SK-N-SH (cell line): ENCODE measurements at regions not wholly inside any gene's neighbourhood (a gene's known extent, or its start where the extent isn't known, plus 50 kb on each side); places are given as distances from the start of the nearest gene placed in this dataset.

Source experiments
- CTCF ChIP-seq: fragments of 200-600 bp; sonication (generic); IDR thresholded peaks from 2 replicates; pipeline ENCODE4 v1.6.1; 2017; ENCODE audit warnings: antibody characterized with exemption, mild to moderate bottlenecking, moderate library complexity
- EP300 ChIP-seq, 2 experiments: IDR thresholded peaks; 2 replicates each; pipeline versions ENCODE4 v1.4.0 to v1.6.1; 2012; ENCODE audit warnings: borderline replicate concordance in 1 of 2, low read depth in 1 of 2, low read length in 1 of 2
- RAD21 ChIP-seq: IDR thresholded peaks from 2 replicates; pipeline ENCODE4 v1.6.1; 2012; ENCODE audit warnings: mild to moderate bottlenecking, low read length
- RXRA ChIP-seq: IDR thresholded peaks from 2 replicates; pipeline ENCODE4 v1.4.0; 2012; ENCODE audit warnings: low read depth, mild to moderate bottlenecking, borderline replicate concordance
- SIN3A ChIP-seq: IDR thresholded peaks from 2 replicates; pipeline ENCODE4 v1.6.1; 2012; ENCODE audit warnings: low read depth, mild to moderate bottlenecking, low read length, moderate library complexity, borderline replicate concordance
- TAF1 ChIP-seq: IDR thresholded peaks from 2 replicates; pipeline ENCODE4 v1.6.1; 2012; ENCODE audit warnings: low read depth, mild to moderate bottlenecking, low read length, moderate library complexity, borderline replicate concordance
- YY1 ChIP-seq: IDR thresholded peaks from 2 replicates; pipeline ENCODE4 v1.4.0; 2012; ENCODE audit warnings: low read depth, mild to moderate bottlenecking
- TF ChIP-seq, protein P1 (sequence below): fragments of 150-350 bp; IDR thresholded peaks from 2 replicates; pipeline ENCODE4 v1.6.1; 2017; ENCODE audit warnings: antibody characterized with exemption, low read length, low read depth, borderline replicate concordance
- TF ChIP-seq, protein P2 (sequence below): IDR thresholded peaks from 2 replicates; pipeline ENCODE4; 2012
- TF ChIP-seq, protein P3 (sequence below): IDR thresholded peaks from 2 replicates; pipeline ENCODE4 v1.4.0; 2012; ENCODE audit warnings: low read depth

DNA sequence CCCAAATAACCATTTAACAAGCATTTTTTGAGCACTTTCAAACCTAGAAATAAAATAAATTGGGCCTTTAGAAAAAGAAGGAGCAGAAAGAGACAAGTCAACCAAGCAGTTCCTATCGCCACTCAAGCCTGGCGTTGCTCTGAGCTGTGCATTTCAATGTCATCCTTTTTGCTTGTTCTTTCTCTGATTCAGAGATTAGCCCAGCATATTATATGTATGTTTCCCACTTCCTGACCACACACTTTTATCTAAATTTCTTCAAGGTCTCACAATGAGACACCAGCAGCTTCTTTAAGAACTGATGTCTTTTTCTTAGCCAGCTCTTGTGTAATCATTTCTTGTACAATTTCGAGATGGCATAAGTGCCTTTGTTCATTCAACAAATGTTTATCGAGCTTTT lies 344.5 kb upstream of the ID2 start:
- TF ChIP-seq, protein P1, sequence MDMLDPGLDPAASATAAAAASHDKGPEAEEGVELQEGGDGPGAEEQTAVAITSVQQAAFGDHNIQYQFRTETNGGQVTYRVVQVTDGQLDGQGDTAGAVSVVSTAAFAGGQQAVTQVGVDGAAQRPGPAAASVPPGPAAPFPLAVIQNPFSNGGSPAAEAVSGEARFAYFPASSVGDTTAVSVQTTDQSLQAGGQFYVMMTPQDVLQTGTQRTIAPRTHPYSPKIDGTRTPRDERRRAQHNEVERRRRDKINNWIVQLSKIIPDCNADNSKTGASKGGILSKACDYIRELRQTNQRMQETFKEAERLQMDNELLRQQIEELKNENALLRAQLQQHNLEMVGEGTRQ, result no peak
- TF ChIP-seq CTCF, result no peak
- TF ChIP-seq EP300 (IDR thresholded peaks at IDR 0.05; ENCODE audit: borderline replicate concordance in 1 of 2, low read depth in 1 of 2, low read length in 1 of 2), result no peak
- TF ChIP-seq RXRA, result no peak
- TF ChIP-seq, protein P2, sequence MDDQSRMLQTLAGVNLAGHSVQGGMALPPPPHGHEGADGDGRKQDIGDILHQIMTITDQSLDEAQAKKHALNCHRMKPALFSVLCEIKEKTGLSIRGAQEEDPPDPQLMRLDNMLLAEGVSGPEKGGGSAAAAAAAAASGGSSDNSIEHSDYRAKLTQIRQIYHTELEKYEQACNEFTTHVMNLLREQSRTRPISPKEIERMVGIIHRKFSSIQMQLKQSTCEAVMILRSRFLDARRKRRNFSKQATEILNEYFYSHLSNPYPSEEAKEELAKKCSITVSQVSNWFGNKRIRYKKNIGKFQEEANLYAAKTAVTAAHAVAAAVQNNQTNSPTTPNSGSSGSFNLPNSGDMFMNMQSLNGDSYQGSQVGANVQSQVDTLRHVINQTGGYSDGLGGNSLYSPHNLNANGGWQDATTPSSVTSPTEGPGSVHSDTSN, result no peak
- TF ChIP-seq, protein P3, sequence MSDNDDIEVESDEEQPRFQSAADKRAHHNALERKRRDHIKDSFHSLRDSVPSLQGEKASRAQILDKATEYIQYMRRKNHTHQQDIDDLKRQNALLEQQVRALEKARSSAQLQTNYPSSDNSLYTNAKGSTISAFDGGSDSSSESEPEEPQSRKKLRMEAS, result no peak
- no peak for TF ChIP-seq YY1
- TF ChIP-seq RAD21, result no peak
- TF ChIP-seq TAF1, result no peak
- no peak for TF ChIP-seq SIN3A
